ENCODE measurements at regions not wholly inside any gene's neighbourhood (a gene's known extent, or its start where the extent isn't known, plus 50 kb on each side); places are given as distances from the start of the nearest gene placed in this dataset.

DNA sequence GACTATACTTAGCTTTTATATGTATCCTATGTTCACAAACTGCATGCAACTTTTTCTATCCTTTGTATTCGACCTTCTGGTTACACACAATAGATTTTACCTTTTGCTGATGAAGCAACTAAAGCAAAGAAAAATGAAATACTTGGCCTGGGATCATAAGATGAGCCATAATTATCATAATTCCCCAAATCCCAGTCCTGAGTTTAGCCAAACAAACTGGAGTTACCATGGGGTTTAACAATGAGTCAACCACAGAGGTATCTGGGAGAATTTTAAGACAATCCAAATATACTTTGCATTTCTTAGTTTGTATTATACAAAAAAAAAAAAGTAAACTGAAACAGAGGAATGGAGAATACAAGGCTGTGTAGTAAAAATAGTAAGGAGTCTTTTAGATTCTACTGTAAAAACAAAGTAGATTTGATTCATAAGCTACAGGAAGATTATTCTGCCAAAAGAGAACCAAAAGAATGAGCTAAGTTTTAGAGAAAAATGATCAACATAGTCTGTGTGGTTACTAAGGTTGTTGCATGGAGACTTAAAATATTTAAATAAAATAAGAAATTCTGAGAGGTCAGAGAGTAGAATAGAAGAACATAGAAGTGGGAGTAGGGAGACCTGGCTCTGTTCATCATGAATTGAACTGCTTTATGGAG is 60.4 kb upstream of the GORAB start:
- DNase-seq (no peak), ATAC-seq (no peak)
- intact Hi-C loops (cut with DNase I) = no loop called here
- Histone ChIP-seq H3K27me3 (no peaks in the 10 kb centered on the region), H3K4me1 (no peaks in the 10 kb centered on the region), H3K9me3 (no peaks in the 10 kb centered on the region), H3K36me3 (no peaks in the 10 kb centered on the region), H3K27ac (no peak overlapping the region), H3K4me3 (no peak overlapping the region)
- 10% methylated on average over 1 of the region's 1 CpG for whole genome bisulfite sequencing (ENCODE audit: insufficient coverage, low coverage, low lambda C conversion rate, missing lambda C conversion rate)
- TF ChIP-seq, protein P1, sequence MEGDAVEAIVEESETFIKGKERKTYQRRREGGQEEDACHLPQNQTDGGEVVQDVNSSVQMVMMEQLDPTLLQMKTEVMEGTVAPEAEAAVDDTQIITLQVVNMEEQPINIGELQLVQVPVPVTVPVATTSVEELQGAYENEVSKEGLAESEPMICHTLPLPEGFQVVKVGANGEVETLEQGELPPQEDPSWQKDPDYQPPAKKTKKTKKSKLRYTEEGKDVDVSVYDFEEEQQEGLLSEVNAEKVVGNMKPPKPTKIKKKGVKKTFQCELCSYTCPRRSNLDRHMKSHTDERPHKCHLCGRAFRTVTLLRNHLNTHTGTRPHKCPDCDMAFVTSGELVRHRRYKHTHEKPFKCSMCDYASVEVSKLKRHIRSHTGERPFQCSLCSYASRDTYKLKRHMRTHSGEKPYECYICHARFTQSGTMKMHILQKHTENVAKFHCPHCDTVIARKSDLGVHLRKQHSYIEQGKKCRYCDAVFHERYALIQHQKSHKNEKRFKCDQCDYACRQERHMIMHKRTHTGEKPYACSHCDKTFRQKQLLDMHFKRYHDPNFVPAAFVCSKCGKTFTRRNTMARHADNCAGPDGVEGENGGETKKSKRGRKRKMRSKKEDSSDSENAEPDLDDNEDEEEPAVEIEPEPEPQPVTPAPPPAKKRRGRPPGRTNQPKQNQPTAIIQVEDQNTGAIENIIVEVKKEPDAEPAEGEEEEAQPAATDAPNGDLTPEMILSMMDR (IDR thresholded peaks at IDR 0.05) = no peak
- TF ChIP-seq POLR2A (IDR thresholded peaks at IDR 0.05) = no peak

DNA sequence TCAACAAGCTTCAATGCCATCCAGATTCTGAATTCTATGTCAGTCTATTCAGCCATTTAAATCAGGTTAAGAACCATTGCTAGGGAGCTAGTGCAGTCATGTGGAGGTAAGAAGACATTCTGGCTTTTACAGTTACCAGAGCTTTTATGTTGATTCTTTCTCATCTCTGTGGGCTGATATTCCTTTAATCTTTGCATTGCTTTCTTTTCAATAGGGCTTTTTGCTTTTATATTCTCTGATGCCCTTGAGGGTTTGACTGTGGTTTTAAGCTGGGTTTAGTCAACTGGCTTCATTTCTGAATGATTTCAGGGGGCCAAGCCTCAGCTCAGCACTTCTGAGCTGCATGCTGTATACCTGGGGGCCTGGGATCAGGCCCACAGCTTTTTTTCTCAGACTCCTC is 51.0 kb upstream of the GORAB start:
- ATAC-seq (no peak), DNase-seq (no peak)
- intact Hi-C loops (cut with DNase I) = no loop called here
- no peak for TF ChIP-seq POLR2A (IDR thresholded peaks at IDR 0.05)
- TF ChIP-seq, protein P1 (IDR thresholded peaks at IDR 0.05) = no peak
- Histone ChIP-seq H3K36me3 (no peaks in the 10 kb centered on the region), H3K4me1 (no peaks in the 10 kb centered on the region), H3K4me3 (no peak overlapping the region), H3K9me3 (no peaks in the 10 kb centered on the region), H3K27ac (no peak overlapping the region), H3K27me3 (no peaks in the 10 kb centered on the region)

All from right lobe of liver (tissue), 6 donors.